Breast epithelium (tissue), 3 donors: ENCODE measurements at regions not wholly inside any gene's neighbourhood (a gene's known extent, or its start where the extent isn't known, plus 50 kb on each side); places are given as distances from the start of the nearest gene placed in this dataset.

Experiments used
- POLR2A ChIP-seq: fragments of 450-650 bp; IDR thresholded peaks from one replicate; pipeline ENCODE4 v1.6.1; 2016; ENCODE audit warnings: antibody characterized with exemption, mild to moderate bottlenecking, moderate library complexity
- TF ChIP-seq, protein P1 (sequence below), 3 donors: fragments of 450-650 bp; IDR thresholded peaks; one replicate each; pipeline ENCODE4 v1.5.1; 2016 to 2017; ENCODE audit warnings: antibody characterized with exemption in 3 of 3, mild to moderate bottlenecking in 3 of 3, moderate library complexity in 3 of 3

DNA sequence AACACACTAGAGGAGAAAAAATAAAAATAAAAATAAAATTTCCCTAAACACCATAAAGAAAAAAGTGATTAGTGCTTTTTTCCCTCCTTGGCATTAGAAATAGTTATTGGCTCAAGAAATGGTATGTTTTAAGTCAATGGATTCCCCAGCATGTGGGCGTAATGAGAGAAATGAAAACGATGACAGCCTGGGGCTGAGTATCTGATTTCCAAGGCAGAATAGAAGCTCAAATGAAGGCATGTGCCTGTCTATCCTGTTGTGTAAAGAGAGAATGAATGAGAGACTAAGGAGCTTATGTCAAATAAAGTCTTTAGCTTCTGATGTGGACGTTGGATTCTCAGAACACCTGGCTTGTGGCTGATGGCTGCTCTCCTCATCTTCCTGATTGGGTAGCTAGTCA, 1408.4 kb upstream of the TMEM132C start:
- TF ChIP-seq, protein P1, sequence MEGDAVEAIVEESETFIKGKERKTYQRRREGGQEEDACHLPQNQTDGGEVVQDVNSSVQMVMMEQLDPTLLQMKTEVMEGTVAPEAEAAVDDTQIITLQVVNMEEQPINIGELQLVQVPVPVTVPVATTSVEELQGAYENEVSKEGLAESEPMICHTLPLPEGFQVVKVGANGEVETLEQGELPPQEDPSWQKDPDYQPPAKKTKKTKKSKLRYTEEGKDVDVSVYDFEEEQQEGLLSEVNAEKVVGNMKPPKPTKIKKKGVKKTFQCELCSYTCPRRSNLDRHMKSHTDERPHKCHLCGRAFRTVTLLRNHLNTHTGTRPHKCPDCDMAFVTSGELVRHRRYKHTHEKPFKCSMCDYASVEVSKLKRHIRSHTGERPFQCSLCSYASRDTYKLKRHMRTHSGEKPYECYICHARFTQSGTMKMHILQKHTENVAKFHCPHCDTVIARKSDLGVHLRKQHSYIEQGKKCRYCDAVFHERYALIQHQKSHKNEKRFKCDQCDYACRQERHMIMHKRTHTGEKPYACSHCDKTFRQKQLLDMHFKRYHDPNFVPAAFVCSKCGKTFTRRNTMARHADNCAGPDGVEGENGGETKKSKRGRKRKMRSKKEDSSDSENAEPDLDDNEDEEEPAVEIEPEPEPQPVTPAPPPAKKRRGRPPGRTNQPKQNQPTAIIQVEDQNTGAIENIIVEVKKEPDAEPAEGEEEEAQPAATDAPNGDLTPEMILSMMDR (IDR thresholded peaks at IDR 0.05): no peak
- no peak for TF ChIP-seq POLR2A
